Vagina (tissue), 2 donors: ENCODE measurements at regions not wholly inside any gene's neighbourhood (a gene's known extent, or its start where the extent isn't known, plus 50 kb on each side); places are given as distances from the start of the nearest gene placed in this dataset.

ENCODE experiments used
- CTCF ChIP-seq, 3 experiments: fragments of 450-650 bp in 2 of 3; fragments of 200-600 bp in 1 of 3; sonication (generic) in 1 of 3; IDR thresholded peaks; one replicate each; pipeline ENCODE4 v1.5.1; 2017 to 2019; ENCODE audit warnings: antibody characterized with exemption in 3 of 3, mild to moderate bottlenecking in 2 of 3, moderate library complexity in 2 of 3
- POLR2A ChIP-seq, 2 donors: fragments of 450-650 bp; IDR thresholded peaks; one replicate each; pipeline ENCODE4 v1.6.1; 2017; ENCODE audit warnings: antibody characterized with exemption in 2 of 2, mild to moderate bottlenecking in 2 of 2, moderate library complexity in 2 of 2
- POLR2AphosphoS5 ChIP-seq, 2 donors: sonication (generic); formaldehyde crosslinking; IDR thresholded peaks; one replicate each; pipeline ENCODE4 v1.9.0; 2017; ENCODE audit warnings: antibody characterized with exemption in 2 of 2, mild to moderate bottlenecking in 2 of 2, low read depth in 1 of 2; ENCODE audit not compliant: insufficient read depth in 1 of 2

GRCh38 chr4:159706704-159707103 is 603.8 kb downstream of the RAPGEF2 start:
- TF ChIP-seq CTCF (IDR thresholded peaks at IDR 0.05) (no peak), POLR2A (IDR thresholded peaks at IDR 0.05) (no peak), POLR2AphosphoS5 (IDR thresholded peaks at IDR 0.05; ENCODE audit: insufficient read depth in 1 of 2, low read depth in 1 of 2) (no peak)
